OCI-LY1 (cell line): ENCODE measurements at regions not wholly inside any gene's neighbourhood (a gene's known extent, or its start where the extent isn't known, plus 50 kb on each side); places are given as distances from the start of the nearest gene placed in this dataset.

Experiments used
- H2AFZ ChIP-seq: fragments of 200-600 bp; sonication (generic), shearing (Covaris generic); 2 replicates; pipeline ENCODE4 v1.6.0; 2014; ENCODE audit warnings: antibody characterized with exemption, mild to moderate bottlenecking, low read length
- H3F3A ChIP-seq: fragments of 200-600 bp; sonication (generic), shearing (Covaris generic); 2 replicates; pipeline ENCODE4 v1.6.0; 2014; ENCODE audit warnings: mild to moderate bottlenecking, antibody characterized with exemption, low read length, moderate library complexity; ENCODE audit not compliant: insufficient read depth
- H3K27ac ChIP-seq: fragments of 200-600 bp; sonication (generic); 2 replicates; pipeline ENCODE4 v1.5.1; 2014; ENCODE audit warnings: low read length, mixed run types, mild to moderate bottlenecking, low read depth; ENCODE audit not compliant: poor library complexity, severe bottlenecking
- H3K27me3 ChIP-seq: fragments of 200-600 bp; sonication (generic); 2 replicates; pipeline ENCODE4 v1.6.0; 2014; ENCODE audit warnings: antibody characterized with exemption, mild to moderate bottlenecking, low read length, moderate library complexity; ENCODE audit not compliant: insufficient read depth
- H3K36me3 ChIP-seq: fragments of 200-600 bp; sonication (generic); 2 replicates; pipeline ENCODE4 v1.6.1; 2014; ENCODE audit warnings: mild to moderate bottlenecking, antibody characterized with exemption, low read length, moderate library complexity, mixed read lengths; ENCODE audit not compliant: insufficient read depth
- H3K4me1 ChIP-seq: fragments of 200-600 bp; sonication (generic); 2 replicates; pipeline ENCODE4 v1.5.1; 2014; ENCODE audit warnings: mild to moderate bottlenecking, low read length, moderate library complexity; ENCODE audit not compliant: insufficient read depth, severe bottlenecking
- H3K4me2 ChIP-seq: fragments of 200-600 bp; sonication (generic), shearing (Covaris generic); 2 replicates; pipeline ENCODE4 v1.6.1; 2014; ENCODE audit warnings: low read length
- H3K4me3 ChIP-seq: fragments of 200-600 bp; sonication (generic); 2 replicates; pipeline ENCODE4 v1.5.1; 2014; ENCODE audit warnings: low read length, low read depth, mild to moderate bottlenecking, mixed read lengths; ENCODE audit not compliant: poor library complexity, severe bottlenecking
- H3K79me2 ChIP-seq: fragments of 200-600 bp; shearing (Covaris generic); 2 replicates; pipeline ENCODE4 v1.6.1; 2016; ENCODE audit warnings: mixed run types, low read length, mixed read lengths; ENCODE audit not compliant: insufficient read depth
- H3K9ac ChIP-seq: fragments of 200-600 bp; sonication (generic), shearing (Covaris generic); 2 replicates; pipeline ENCODE4 v1.6.1; 2014; ENCODE audit warnings: mild to moderate bottlenecking, low read length, mixed read lengths
- H3K9me2 ChIP-seq: fragments of 200-600 bp; sonication (generic), shearing (Covaris generic); 2 replicates; pipeline ENCODE4 v1.6.1; 2014; ENCODE audit warnings: low read depth, mild to moderate bottlenecking, low read length, mixed read lengths
- H3K9me3 ChIP-seq: fragments of 200-600 bp; shearing (Covaris generic); 2 replicates; pipeline ENCODE4 v1.6.1; 2014; ENCODE audit warnings: low read length, mixed read lengths
- H4K20me1 ChIP-seq: fragments of 200-600 bp; sonication (generic), shearing (Covaris generic); 2 replicates; pipeline ENCODE4 v1.6.0; 2016; ENCODE audit warnings: mild to moderate bottlenecking, low read length; ENCODE audit not compliant: insufficient read depth
- CTCF ChIP-seq: fragments of 200-600 bp; sonication (generic), shearing (Covaris generic); IDR thresholded peaks from 2 replicates; pipeline ENCODE4 v1.5.1; 2017; ENCODE audit warnings: mild to moderate bottlenecking, antibody characterized with exemption, low read length, moderate library complexity, mixed read lengths
- EZH2 ChIP-seq: fragments of 200-600 bp; sonication (generic), shearing (Covaris generic); IDR thresholded peaks from 2 replicates; pipeline ENCODE4 v1.8.0; 2017; ENCODE audit warnings: borderline replicate concordance, mixed run types, mild to moderate bottlenecking, antibody characterized with exemption, low read length, moderate library complexity, mixed read lengths

DNA sequence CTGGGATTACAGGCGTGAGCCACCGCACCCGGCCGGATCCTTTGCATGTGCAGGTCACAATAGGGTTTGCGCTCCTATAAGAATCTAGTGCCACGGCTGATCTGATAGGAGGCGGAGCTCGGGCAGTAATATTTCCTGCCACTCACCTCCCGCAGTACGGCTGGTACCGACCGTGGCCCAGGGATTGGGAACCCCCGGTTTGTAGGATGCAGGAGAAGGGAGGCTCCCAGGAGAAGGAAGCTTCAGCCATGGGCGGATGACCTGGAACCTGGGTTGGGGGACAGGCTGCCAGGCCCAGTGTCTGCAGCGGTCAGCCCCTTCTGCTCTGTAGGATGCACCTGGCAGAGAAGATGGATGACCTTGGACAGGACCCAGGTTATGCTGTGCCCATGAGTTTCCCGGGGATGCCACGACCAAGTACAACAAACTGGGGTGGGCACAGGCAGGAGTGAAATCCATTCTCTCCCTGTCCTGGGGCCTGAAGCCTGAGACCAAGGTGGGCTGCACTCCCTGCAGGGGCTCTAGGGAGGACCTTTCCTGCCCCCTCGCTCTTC, 818.9 kb downstream of the BRD1 start:
- Histone ChIP-seq H3K9me2 (no peaks in the 10 kb centered on the region), H3K4me1 (no peaks in the 10 kb centered on the region), H4K20me1 (no peaks in the 10 kb centered on the region), H3K27ac (no peak overlapping the region), H3K9me3 (no peaks in the 10 kb centered on the region), H3K9ac (no peak overlapping the region), H3K36me3 (no peaks in the 10 kb centered on the region), H3F3A (no peaks in the 10 kb centered on the region), H3K27me3 (no peaks in the 10 kb centered on the region), H3K4me3 (no peak overlapping the region), H2AFZ (no peak overlapping the region), H3K79me2 (no peaks in the 10 kb centered on the region), H3K4me2 (no peak overlapping the region)
- TF ChIP-seq EZH2 (no peak), CTCF (no peak)

DNA sequence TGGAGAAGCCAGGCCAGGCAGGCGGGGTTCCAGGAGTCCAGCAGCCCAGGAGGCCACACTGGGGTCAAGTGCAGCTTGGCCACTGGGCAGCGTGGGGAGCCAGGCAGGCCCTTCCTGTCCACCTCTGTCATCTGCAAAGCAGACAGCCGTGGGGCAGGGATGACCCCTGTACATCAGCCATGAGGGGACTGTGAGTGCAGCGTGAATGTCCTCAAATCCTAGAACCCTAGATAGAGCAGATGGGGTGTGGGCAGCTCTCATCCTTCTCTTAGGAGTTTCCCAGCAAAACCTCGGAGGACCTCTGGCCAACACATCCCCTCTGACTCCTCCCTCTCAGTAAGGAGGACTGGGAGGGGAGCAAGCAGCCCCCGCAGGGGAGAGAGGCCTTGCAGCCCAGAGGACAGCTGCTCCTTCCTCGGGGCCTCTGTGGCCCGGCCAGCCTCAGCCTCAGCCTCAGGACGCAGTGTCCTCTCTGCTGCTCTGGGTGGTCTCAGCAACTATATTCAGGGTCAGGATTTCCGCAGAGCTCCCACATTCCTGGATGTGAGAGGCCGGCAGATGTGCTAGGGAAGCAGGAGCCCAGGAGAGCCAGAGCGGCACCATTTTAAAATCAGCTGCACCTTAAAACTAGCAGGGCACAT, 820.5 kb downstream of the BRD1 start:
- H3K9me2 ChIP-seq: no peaks in the 10 kb centered on the region
- H3K4me2 ChIP-seq: no peak overlapping the region
- H3F3A ChIP-seq: no peaks in the 10 kb centered on the region
- H3K27ac ChIP-seq: no peak overlapping the region
- no peaks in the 10 kb centered on the region for H3K27me3 ChIP-seq
- H2AFZ ChIP-seq: no peak overlapping the region
- H3K79me2 ChIP-seq: no peaks in the 10 kb centered on the region
- no peaks in the 10 kb centered on the region for H3K9me3 ChIP-seq
- TF ChIP-seq CTCF (no peak), EZH2 (no peak)
- no peaks in the 10 kb centered on the region for H3K36me3 ChIP-seq
- no peak overlapping the region for H3K9ac ChIP-seq
- no peaks in the 10 kb centered on the region for H3K4me1 ChIP-seq
- H4K20me1 ChIP-seq: no peaks in the 10 kb centered on the region
- H3K4me3 ChIP-seq: no peak overlapping the region

- TF ChIP-seq CTCF (no peak), EZH2 (no peak)
- Histone ChIP-seq H3K27ac (no peak overlapping the region), H3F3A (no peaks in the 10 kb centered on the region), H3K9ac (no peak overlapping the region), H2AFZ (no peak overlapping the region), H3K9me2 (no peaks in the 10 kb centered on the region), H3K79me2 (no peaks in the 10 kb centered on the region), H3K27me3 (no peaks in the 10 kb centered on the region), H3K4me3 (no peak overlapping the region), H4K20me1 (no peaks in the 10 kb centered on the region), H3K36me3 (no peaks in the 10 kb centered on the region), H3K4me1 (no peaks in the 10 kb centered on the region), H3K4me2 (no peak overlapping the region), H3K9me3 (no peaks in the 10 kb centered on the region)
Observed at GRCh38 chr22:49006207-49007012, 821.3 kb downstream of the BRD1 start.
